Middle frontal gyrus (tissue), 1 donor: ENCODE measurements at regions not wholly inside any gene's neighbourhood (a gene's known extent, or its start where the extent isn't known, plus 50 kb on each side); places are given as distances from the start of the nearest gene placed in this dataset.

Source experiments
- DNase-seq: peaks from one replicate; pipeline ENCODE4 v3.0.0-alpha.2; 2015; ENCODE audit warnings: low spot score; ENCODE audit errors: extremely low spot score

DNA sequence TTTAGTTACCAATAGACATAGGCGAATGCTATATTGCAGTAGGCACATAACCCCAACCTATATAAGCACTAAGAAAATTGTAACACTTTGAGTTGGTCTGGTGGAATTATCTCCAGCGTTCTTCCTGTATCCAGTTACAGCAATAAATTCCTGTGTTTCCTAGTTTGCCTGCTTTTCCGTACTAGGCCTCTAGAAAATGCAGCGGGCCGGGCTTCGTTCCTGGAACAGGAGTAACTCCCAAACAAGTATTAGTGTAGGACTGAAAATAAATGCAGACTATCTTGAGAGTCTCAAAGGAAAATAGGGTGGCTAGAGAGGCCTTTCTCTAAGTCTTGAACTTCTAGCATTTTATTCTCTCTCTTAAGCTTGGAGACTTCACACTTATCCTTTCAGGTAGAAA, 159.8 kb downstream of the OR13H1 start:
- no peak for DNase-seq

DNA sequence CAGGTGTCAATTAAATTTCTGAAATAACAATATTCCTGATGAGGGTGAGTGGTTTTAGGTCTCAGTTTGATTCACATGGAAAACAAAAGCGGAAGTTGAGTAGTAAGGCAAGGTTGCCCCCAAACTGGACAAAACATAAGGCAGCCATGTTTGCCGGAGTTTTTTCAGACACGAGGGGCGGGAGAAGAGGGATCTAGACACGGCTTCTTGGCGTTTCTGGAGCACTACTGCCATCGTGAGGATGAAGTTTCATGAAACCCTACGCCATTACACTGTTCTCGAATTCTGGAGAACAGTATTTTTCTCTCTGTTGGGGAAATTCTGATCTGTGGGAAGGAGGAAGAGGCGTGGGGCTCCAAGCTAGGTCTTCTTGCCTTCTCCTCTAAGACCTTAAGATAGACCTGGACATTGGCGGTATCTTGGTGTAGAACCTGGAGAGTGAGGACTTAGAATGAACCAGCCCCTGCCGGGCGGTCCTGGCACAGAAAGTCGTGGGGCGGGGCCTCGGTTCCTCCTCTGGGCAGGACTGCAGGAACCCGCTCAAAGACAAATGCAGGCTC, 160.3 kb downstream of the OR13H1 start:
- no peak for DNase-seq

DNA sequence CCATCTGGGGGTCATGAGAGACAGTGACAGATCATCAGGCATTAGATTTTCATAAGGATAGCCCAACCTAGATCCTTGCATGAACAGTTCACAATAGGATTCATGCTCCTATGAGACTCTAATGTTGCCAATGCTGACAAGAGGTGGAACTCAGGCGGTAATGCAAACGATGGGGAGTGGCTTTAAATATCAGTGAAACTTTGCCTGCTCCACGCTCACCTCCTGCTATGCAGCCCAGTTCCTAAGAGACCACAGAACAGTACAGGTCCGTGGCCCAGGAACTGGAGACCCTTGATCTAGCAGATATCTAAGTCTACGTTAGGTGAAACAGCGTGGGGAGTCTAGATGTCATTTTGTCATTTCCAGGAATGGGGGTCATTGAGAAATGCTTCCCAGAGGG, 165.7 kb downstream of the OR13H1 start:
- no peak for DNase-seq

DNA sequence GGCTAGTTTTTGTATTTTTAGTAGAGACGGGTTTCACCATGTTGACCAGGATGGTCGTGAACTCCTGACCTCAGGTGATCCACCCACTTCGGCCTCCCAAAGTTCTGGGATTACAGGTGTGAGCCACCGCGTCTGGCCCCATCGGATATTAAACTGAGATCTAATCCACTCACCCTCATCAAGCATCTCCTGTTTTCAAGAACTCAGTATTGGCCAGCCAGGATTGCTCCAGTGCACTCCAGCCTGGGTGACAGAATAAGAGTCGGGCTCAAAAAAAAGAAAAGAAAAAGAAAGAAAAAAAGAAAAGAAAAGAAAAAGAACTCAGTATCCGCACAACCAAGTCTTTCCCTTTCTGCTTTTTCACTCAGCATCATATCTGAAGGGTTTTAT, 167.6 kb downstream of the OR13H1 start:
- DNase-seq: no peak

DNA sequence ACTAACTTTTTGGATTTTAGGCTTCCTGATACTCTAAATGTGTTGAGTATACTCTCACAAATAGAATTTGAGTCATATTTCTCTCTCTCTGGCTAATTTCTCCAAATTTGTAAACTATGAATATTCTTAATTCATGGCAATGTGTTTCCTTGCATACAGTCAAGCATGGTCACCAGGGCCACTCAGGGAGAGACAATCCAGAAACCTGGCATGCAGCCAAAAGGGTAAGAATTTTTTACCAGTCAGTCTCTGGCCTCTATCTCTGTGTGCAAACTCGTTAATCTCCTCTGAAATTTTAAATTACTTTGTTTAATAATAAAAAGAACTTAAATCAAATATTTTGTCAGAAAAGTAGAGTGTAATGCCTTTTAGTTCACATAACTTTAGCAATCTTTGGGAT, 179.8 kb downstream of the OR13H1 start:
- no peak for DNase-seq

DNA sequence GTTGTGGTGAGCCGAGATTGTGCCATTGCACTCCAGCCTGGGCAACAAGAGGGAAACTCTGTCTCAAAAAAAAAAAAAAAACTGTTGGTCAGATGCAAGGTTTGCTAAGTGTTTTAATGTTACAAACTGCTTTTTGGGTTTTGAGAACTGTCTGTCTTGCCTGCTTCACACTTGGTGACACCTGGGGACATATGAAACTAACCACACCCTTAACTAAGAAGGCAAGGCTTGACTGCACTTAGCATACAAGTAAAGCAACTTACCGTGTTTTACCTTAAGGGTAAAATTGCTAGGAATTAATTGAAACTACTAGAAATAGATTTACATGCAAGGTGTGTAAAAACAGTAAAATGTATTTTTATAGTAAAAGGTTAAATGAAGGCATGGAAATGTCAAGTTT, 180.4 kb downstream of the OR13H1 start:
- no peak for DNase-seq

DNA sequence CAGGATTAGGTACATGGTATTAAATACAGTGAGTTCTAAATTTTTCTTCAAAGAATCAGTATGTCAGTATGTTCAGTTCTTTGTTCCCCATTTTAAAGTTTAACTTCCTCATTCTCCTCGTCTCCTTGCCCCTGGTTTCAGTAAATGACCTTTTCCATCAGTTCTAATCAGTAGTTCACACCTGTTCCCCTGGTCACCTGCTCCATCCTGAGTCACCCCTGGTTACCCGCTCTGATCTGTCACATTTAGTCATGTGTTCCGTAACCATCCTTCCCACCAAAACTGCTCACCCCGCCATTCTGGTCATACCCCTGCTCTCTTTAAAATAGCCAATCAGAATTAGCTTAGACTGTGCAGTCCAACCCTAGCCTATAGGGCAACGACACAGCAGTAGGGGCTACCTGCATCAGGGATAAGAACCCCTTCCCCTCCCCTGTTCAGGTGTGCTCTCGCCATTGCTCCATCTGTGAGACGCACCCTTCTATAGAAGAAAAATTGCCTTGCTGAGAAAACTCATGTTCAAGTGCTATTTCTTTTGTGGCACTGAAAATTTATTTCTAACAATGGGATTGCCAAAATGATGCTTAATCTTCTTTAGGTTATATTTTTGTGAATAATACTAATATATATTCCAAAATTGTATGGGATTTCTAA, 181.3 kb downstream of the OR13H1 start:
- DNase-seq: no peak

DNA sequence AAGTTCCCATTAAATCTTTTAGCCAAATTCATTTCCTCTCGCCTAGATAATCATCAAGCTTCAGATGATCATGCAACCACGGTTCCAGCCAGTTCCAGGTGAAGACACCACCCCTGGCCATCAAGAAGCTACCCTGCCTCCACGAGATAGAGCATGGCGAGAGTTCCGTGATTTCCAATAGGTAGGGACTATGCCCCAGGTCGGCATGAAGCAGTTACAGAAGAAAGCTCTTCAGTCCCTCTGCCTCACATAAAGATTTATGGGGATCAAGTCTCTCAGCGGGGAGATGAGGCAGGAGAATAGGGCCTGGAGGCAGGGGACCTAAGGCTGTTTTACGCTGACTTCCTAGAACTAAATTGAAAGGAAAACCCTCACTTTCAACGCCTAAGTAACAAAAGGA, 183.9 kb downstream of the OR13H1 start:
- no peak for DNase-seq

DNA sequence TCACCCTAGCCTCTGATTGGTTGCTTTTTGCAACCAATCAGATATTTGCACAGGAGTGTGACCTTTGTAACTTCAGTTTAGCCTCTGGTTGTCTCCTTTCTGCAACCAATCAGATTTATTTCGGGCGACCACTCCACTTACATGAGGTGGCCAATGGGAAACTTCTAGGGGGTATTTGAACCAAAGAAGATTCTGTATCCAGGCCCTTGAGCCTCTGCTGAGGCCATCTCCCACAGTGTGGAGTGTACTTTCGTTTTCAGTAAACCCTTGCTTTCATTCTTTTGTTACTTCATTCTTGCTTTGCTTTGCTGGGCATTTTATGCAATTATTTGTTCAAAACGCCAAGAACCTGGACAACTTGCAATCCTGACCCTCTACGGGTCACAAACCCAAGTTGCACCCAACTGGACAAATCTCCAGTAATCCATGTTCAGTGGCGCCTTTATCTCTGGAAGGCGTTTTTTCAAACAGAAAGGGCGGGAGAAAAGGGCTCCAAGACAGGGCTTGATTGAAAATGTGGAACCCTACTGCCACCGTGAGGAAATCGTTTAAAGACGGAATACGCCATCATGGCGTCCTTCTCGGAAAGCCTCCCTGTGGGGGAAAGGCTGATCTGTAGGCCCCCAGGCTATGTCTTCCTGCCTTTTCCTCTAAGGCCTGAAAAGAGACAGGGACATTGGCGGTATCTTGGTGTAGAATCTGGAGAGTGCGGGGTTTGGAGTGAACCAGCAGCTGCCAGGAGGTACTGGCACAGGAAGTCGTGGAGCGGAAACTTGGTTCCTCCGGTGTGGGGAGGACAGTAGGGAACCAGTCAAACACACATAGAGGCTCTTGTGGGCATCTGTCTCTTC, 184.6 kb downstream of the OR13H1 start:
- no peak for DNase-seq

DNA sequence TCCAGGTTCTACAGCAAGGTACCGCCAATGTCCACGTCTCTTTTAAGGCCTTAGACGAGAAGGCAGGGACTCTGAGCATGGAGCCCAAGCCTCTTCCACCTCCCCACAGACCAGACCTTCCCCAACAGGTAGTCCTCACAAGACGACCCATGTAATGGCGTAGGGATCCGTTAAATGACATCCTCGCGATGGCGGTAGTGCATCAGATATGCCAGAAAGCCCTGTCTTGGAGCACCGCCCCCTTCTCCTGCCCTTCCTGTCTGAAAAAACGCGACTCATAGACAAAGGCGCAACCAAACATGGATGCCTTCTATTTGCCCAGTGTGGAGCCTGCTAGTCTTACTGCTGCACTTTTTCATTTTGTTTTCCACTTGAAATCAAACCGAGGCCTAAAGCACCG, 185.4 kb downstream of the OR13H1 start:
- DNase-seq: no peak

DNA sequence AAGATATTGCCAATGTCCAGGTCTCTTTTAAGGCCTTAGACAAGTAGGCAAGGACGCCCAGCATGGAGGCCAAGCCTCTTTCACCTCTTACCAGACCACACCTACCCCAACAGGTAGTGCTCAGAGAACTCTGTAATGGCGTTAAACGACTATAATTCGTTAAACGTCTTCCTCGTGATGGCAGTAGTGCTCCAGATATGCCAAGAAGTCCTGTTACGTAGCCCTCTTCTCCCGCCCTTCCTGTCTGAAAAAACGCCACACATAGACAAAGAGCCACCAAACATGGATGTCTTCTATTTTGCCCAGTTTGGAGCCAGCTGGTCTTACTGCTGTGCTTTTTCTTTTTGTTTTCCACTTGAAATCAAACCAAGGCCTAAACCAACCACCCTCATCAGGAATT, 190.7 kb downstream of the OR13H1 start:
- no peak for DNase-seq

DNA sequence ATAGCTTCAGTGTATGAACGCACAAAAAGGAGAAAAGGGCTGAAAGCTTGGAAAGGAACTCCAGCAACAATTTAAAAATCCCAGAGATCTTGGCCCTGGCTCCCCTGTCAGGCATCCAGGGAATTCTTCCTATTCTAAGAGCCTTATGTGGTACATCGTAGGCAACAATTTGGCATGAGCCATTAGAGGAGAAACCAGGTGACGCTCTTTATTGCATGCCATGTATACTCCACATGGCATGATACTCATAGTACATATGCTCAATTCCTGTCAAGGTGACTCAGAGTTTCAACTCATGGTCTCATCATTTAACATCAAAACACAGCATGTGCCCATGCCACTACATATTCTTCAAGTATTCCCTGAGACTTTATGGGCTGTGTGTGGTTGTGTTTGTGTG, 191.3 kb downstream of the OR13H1 start:
- no peak for DNase-seq

DNA sequence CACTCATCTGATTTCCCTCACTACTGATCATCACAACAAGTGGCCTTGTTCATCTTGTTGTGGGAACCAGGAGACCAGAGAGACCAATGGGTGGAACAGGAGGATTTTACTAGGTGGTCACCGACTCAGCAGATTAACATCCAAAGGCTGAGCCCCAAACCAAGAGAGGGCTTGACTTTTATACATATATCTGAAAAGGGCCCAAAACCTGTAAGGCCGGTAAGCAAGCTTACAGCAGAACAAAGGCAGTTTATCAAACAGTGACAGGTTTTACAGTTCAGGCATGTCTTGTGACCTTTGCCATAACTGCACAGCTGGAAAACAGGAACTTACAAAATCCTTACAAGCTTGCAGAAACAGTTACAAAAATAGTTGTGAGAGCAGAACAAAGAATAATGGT, 195.9 kb downstream of the OR13H1 start:
- no peak for DNase-seq

DNA sequence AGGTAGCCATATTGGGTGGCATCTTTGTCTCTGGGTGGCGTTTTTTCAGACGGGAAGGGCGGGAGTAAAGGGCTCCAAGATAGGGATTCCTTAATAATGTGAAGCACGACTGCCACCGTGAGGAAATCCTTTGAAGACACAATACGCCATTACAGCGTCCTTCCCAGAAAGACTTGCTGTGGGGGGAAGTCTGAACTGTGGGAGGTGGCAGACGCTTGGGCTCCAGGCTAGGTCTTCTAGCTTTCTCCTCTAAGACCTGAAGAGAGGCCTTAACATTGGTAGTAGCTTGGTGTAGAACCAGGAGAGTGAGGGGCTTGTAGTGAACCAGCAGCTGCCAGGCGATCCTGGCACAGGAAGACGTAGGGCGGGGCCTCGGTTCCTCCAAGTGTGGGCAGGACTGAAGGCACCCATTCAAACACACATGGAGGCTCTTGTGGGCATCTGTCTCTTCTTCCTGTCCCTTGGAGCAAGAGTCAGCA, 197.3 kb downstream of the OR13H1 start:
- DNase-seq: no peak

DNA sequence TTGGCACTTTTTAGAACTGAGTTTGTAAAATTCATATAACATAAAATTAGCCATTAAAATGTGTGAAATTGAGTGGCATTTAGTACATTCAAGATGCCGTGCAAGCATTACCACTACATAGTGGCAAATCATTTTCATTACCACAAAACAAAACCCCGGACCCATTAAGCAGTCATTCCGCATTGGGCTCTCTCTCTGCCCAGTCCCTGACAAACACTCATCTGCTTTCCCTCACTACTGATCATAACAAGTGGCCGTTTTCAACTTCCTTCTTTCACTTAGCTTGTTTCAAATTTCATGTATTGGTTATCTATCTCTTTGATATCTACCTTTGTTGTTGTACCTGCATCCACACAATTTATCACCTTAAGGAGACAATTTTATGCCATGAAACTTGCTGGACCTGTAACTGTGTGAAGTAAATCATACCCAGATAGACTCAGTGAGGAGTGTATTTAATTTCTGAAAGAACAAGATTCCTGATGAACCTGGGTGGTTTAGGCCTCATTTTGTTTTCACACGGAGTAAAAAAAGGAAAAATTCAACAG, 202.1 kb downstream of the OR13H1 start:
- DNase-seq: no peak

DNA sequence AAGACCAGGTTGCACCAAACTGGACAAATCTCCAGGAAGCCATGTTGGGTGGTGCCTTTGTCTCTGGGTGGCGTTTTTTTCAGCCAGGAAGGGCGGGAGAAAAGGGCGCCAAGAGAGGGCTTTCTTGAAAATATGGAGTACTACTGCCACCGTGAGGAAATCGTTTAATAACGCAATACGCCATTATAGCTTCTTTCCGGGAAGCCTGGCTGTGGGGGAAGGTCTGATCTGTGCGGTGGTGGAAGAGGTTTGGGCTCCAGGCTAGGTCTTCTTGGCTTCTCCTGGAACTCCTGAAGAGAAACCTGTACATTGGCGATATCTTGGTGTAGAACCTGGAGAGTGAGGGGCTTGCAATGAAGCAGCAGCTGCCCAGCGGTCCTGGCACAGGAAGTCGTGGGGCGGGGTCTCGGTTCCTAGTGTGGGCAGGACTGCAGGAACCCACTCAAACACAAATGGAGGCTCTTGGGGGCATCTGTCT, 202.7 kb downstream of the OR13H1 start:
- DNase-seq: no peak

DNA sequence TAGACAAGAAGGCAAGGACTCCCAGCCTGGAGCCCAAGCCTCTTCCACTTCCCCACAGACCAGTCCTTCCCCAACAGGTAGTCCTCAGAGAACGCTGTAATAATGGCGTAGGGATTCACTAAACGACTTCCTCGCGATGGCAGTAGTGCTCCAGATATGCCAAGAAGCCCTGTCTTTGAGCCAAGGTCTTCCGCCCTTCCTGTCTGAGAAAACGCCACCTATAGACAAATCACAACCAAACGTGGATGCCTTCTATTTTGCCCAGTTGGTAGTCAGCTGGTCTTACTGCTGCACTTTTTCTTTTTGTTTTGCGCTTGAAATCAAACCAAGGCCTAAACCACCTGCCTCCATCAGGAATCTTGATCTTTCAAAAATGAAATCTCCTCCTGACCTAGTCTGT, 203.3 kb downstream of the OR13H1 start:
- DNase-seq: no peak

DNA sequence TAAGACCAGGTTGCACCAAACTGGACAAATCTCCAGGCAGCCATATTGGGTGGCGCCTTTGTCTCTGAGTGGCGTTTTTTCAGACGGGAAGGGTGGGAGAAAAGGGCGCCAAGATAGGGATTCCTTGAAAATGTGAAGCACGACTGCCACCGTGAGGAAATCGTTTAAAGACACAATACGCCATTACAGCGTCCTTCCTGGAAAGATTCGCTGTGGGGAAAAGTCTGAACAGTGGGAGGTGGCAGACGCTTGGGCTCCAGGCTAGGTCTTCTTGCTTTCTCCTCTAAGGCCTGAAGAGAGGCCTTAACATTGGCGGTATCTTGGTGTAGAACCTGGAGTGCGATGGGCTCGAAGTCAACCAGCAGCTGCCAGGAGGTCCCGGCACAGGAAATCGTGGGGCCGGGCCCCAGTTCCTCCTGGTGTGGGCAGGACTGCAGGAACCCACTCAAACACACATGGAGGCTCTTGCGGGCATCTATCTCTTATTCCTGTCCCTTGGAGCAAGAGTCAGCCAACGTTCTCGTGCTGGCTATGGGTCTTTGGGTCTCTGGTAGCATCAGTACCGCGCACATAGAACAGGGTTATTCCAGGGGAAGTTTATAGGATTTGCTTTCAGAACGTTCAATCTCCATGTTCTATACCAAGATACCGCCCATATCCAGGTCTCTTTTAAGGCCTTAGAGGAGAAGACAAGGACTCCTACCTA, 208.8 kb downstream of the OR13H1 start:
- DNase-seq: no peak

DNA sequence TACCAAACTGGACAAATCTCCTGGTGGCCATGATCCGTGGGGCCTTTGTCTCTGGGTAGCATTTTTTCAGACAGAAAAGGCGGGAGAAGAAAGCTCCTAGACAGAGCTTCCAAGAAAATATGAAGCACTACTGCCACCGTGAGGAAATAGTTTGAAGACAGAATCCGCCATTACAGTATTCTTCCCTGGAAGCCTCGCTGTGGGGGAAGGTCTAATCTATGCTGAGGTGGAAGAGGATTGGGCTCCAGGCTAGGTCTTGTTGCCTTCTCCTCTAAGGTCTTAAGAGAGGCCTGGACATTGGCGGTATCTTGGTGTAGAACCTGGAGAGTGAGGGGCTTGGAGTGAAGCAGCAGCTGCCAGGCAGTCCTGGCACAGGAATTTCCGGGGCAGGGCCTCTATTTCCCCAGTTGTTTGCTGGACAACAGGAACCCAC, 218.9 kb downstream of the OR13H1 start:
- DNase-seq: no peak

DNA sequence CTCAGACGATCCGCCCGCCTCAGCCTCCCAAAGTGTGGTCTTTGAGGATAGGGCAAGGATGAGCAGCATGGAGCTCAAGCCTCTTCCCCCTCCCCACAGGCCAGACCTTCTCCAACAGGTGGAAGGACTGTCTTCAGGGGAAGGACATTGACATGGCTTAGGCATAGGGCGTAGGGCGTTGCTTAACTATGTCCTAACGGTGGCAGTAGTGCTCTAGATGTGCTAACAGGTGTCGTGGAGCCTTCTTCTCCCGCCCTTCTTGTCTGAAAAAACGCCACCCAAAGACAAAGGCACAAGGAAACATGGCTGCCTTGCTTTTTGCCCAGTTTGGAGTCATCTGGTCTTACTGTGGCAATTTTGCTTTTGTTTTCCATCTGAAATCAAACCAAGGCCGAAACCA, 219.8 kb downstream of the OR13H1 start:
- DNase-seq: no peak

DNA sequence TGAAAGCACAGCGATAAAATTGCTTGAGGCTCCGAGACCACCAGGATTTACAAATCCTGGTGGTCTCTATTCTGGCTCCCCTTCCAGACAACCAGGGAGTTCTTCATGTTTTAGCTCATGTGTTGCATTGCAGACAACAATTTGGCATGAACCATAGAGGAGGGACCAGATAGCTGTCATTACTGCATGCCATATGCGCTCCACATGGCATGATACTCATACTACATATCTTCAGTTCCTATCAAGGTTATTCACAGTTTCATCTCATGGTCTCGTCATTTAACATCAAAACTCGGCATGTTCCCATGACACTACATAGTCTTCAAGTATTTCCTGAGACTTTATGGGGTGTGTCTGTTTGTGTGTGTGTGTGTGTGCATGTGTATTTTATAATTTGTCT, 220.3 kb downstream of the OR13H1 start:
- no peak for DNase-seq
